A673 (cell line): ENCODE measurements at regions not wholly inside any gene's neighbourhood (a gene's known extent, or its start where the extent isn't known, plus 50 kb on each side); places are given as distances from the start of the nearest gene placed in this dataset.

Source experiments
- EZH2 ChIP-seq: fragments of 200-600 bp; sonication (generic); IDR thresholded peaks from 2 replicates; pipeline ENCODE4 v1.6.1; 2017; ENCODE audit warnings: borderline replicate concordance, low read depth, mild to moderate bottlenecking, mixed read lengths, antibody characterized with exemption, low read length; ENCODE audit not compliant: poor library complexity, severe bottlenecking
- TF ChIP-seq, protein P1 (sequence below): fragments of 300-800, 200-600 bp; sonication (generic); conservative IDR thresholded peaks from 2 replicates; pipeline ENCODE4 v1.5.1; 2017; ENCODE audit warnings: low read depth, mild to moderate bottlenecking, antibody characterized with exemption, low read length, moderate library complexity, mixed read lengths

- TF ChIP-seq EZH2 = no peak
- TF ChIP-seq, protein P1, sequence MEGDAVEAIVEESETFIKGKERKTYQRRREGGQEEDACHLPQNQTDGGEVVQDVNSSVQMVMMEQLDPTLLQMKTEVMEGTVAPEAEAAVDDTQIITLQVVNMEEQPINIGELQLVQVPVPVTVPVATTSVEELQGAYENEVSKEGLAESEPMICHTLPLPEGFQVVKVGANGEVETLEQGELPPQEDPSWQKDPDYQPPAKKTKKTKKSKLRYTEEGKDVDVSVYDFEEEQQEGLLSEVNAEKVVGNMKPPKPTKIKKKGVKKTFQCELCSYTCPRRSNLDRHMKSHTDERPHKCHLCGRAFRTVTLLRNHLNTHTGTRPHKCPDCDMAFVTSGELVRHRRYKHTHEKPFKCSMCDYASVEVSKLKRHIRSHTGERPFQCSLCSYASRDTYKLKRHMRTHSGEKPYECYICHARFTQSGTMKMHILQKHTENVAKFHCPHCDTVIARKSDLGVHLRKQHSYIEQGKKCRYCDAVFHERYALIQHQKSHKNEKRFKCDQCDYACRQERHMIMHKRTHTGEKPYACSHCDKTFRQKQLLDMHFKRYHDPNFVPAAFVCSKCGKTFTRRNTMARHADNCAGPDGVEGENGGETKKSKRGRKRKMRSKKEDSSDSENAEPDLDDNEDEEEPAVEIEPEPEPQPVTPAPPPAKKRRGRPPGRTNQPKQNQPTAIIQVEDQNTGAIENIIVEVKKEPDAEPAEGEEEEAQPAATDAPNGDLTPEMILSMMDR = no peak
Observed at GRCh38 chr16:86022381-86022960, 123.5 kb downstream of the IRF8 start.
